Smooth muscle cell (in vitro differentiated cells): ENCODE measurements at regions not wholly inside any gene's neighbourhood (a gene's known extent, or its start where the extent isn't known, plus 50 kb on each side); places are given as distances from the start of the nearest gene placed in this dataset.
"Not testable (repeated sequence)": the region's sequence is repeated elsewhere in the genome, so short reads cannot be mapped to it uniquely, and the experiment has no call there.

Source experiments
- DNase-seq: peaks from one replicate; lab custom pipeline; 2025; ENCODE audit not compliant: unreplicated experiment; lab: John Stamatoyannopoulos, UW
- H2AFZ ChIP-seq: fragments of 200-600 bp; sonication (generic); 2 replicates; pipeline ENCODE4 v1.6.0; 2016; ENCODE audit warnings: antibody characterized with exemption, low read depth, mild to moderate bottlenecking
- H3F3A ChIP-seq: fragments of 200-600 bp; sonication (generic); 2 replicates; pipeline ENCODE4 v1.6.0; 2017; ENCODE audit warnings: antibody characterized with exemption, low read depth
- H3K27ac ChIP-seq: fragments of 200-600 bp; sonication (generic); 2 replicates; pipeline ENCODE4 v1.5.1; 2016; ENCODE audit warnings: low read depth, mild to moderate bottlenecking
- H3K27me3 ChIP-seq: fragments of 200-600 bp; sonication (generic); 2 replicates; pipeline ENCODE4 v1.6.1; 2016; ENCODE audit warnings: low read depth, mild to moderate bottlenecking
- H3K36me3 ChIP-seq: fragments of 200-600 bp; sonication (generic); 2 replicates; pipeline ENCODE4 v1.5.1; 2016; ENCODE audit warnings: low read depth
- H3K4me1 ChIP-seq: fragments of 200-600 bp; sonication (generic); 2 replicates; pipeline ENCODE4 v1.5.1; 2016; ENCODE audit warnings: low read depth
- H3K4me2 ChIP-seq: fragments of 200-600 bp; sonication (generic); 2 replicates; pipeline ENCODE4 v1.6.0; 2016; ENCODE audit warnings: mild to moderate bottlenecking
- H3K4me3 ChIP-seq: fragments of 200-600 bp; sonication (generic); 2 replicates; pipeline ENCODE4 v1.5.1; 2016; ENCODE audit warnings: mild to moderate bottlenecking
- H3K79me2 ChIP-seq: fragments of 200-600 bp; sonication (generic); 2 replicates; pipeline ENCODE4 v1.6.0; 2016; ENCODE audit warnings: low read depth, mild to moderate bottlenecking
- H3K9ac ChIP-seq: fragments of 200-600 bp; sonication (generic); 2 replicates; pipeline ENCODE4 v1.6.0; 2016; ENCODE audit warnings: low read depth
- H3K9me3 ChIP-seq: fragments of 200-600 bp; sonication (generic); replicated peaks from 2 replicates; pipeline ENCODE4 v1.5.1; 2016; ENCODE audit warnings: low read depth
- H4K20me1 ChIP-seq: fragments of 200-600 bp; sonication (generic); 2 replicates; pipeline ENCODE4 v1.6.0; 2016; ENCODE audit warnings: low read depth
- WGBS: methylation state at CpG from one replicate; pipeline ENCODE4 v1.1.7; 2016; ENCODE audit warnings: low lambda C conversion rate; 5-methylcytosine and 5-hydroxymethylcytosine counted together
- TF ChIP-seq, protein P1 (sequence below): fragments of 200-600 bp; sonication (generic); IDR thresholded peaks from 2 replicates; pipeline ENCODE4 v1.5.1; 2017; ENCODE audit warnings: borderline replicate concordance, mild to moderate bottlenecking, antibody characterized with exemption; ENCODE audit not compliant: insufficient read depth, poor library complexity, severe bottlenecking

DNA sequence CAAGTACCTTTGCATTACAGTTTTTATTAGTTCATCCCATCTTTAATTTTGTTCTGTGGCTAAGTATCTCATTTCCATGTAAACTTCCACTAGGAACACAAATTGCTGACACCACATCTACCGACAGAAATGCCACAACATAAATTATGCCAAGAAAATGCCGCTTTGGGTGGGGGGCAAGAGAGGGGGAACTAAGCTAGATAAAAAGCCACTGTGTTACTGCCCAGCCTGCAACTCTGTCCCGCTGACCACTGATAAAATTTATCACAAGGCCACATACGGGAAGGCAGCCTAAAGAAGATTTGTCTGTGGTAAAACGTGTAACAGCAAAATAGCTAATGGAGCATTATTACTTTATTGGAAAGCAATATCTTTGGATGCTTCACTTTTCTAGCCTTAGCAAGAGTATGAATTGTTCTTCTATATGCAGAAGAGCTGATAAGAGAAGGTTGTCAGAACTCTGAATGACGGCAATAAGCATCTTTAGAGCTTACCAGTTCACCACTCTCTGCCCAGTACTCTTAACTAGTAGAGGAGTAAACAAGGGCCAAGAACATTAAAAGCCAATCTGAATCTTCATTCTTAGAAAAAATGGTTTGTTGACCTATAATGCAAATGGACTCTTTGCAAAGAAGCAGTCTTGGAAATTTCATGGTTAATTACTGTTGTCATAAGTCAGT, 172.2 kb upstream of the MEF2C start:
- Histone ChIP-seq H3K4me3 (no peak overlapping the region), H3K36me3 (no peaks in the 10 kb centered on the region), H3F3A (no peaks in the 10 kb centered on the region), H3K27ac (no peak overlapping the region), H3K27me3 (no peaks in the 10 kb centered on the region), H3K4me2 (no peak overlapping the region), H2AFZ (no peak overlapping the region), H4K20me1 (no peaks in the 10 kb centered on the region), H3K9ac (no peak overlapping the region), H3K4me1 (no peaks in the 10 kb centered on the region), H3K79me2 (no peaks in the 10 kb centered on the region), H3K9me3 (no peaks in the 10 kb centered on the region)
- no peak for DNase-seq
- WGBS = 76% methylated on average over 6 of the region's 6 CpGs
- TF ChIP-seq, protein P1, sequence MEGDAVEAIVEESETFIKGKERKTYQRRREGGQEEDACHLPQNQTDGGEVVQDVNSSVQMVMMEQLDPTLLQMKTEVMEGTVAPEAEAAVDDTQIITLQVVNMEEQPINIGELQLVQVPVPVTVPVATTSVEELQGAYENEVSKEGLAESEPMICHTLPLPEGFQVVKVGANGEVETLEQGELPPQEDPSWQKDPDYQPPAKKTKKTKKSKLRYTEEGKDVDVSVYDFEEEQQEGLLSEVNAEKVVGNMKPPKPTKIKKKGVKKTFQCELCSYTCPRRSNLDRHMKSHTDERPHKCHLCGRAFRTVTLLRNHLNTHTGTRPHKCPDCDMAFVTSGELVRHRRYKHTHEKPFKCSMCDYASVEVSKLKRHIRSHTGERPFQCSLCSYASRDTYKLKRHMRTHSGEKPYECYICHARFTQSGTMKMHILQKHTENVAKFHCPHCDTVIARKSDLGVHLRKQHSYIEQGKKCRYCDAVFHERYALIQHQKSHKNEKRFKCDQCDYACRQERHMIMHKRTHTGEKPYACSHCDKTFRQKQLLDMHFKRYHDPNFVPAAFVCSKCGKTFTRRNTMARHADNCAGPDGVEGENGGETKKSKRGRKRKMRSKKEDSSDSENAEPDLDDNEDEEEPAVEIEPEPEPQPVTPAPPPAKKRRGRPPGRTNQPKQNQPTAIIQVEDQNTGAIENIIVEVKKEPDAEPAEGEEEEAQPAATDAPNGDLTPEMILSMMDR = no peak

DNA sequence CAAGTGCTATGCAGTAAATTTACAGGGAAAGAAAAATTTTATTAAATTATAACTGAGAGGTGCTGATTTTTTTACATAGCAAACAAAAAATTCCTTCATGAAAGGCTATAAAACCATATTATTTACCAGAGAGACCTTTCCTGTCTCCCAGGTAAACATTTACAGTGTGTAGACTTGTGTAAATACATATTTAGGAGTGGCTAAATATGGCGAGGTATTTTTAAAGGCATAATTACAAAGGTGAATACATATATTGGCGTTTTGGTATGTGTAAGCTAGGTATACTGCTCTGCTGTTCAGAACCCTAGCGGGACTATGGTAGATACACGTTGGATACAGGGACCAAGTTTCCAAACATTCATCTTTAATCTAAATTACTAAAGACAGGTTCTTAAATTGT, 170.6 kb upstream of the MEF2C start:
- no peaks in the 10 kb centered on the region for H3F3A ChIP-seq
- no peak for DNase-seq
- H3K9me3 ChIP-seq = no peaks in the 10 kb centered on the region
- H3K4me2 ChIP-seq = no peak overlapping the region
- H3K4me1 ChIP-seq = no peaks in the 10 kb centered on the region
- 92% methylated on average over 4 of the region's 4 CpGs for WGBS
- H4K20me1 ChIP-seq = no peaks in the 10 kb centered on the region
- no peak overlapping the region for H3K4me3 ChIP-seq
- H2AFZ ChIP-seq = no peak overlapping the region
- no peaks in the 10 kb centered on the region for H3K36me3 ChIP-seq
- H3K27ac ChIP-seq = no peak overlapping the region
- no peaks in the 10 kb centered on the region for H3K79me2 ChIP-seq
- TF ChIP-seq, protein P1 = no peak
- H3K27me3 ChIP-seq = no peaks in the 10 kb centered on the region
- no peak overlapping the region for H3K9ac ChIP-seq

DNA sequence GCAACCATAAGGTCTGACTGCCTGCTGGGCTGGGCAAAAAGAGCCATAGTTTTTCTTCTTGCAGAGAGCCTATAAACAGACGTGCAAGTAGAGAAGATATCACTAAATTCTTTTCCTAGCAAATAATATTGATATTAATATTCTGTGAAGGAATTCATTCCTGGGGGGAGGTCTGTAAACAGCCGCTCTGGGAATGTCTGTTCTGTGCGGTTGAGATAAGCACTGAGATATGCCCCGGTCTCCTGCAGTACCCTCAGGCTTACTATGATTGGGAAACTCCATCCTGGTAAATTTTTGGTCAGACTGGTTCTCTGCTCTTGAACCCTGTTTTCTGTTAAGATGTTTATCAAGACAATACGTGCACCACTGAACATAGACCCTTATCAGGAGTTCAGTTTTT, 167.1 kb upstream of the MEF2C start:
- WGBS = 95% methylated on average over 5 of the region's 5 CpGs

DNA sequence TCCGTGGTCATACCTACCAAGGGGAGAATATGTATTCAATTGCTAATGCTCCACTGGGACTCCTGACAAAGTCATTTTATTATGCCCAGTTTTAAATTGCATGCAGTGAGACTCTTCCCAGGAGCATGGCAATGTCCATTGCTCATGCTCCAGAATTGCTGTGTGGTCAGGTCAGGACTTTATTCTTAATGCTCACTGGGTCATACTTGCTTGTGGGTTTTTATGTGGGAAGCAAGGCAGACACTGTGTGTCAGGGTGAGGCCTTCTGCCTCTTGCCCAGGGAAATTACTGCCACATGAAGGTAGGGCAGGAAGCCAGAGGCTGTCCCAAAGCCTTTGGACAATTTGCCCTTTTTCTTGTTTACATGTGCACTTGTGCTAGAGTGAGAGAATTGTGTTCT, 164.6 kb upstream of the MEF2C start:
- H3K27ac ChIP-seq = peak overlapping the region; percentile 58
- no peaks in the 10 kb centered on the region for H3K4me1 ChIP-seq
- H2AFZ ChIP-seq = no peak overlapping the region
- no peaks in the 10 kb centered on the region for H3K27me3 ChIP-seq
- H4K20me1 ChIP-seq = no peaks in the 10 kb centered on the region
- no peaks in the 10 kb centered on the region for H3K9me3 ChIP-seq
- TF ChIP-seq, protein P1 = no peak
- H3K9ac ChIP-seq = no peak overlapping the region
- no peak for DNase-seq
- H3F3A ChIP-seq = peaks cover 3% of the 10 kb centered on the region
- H3K4me2 ChIP-seq = peak overlapping the region; percentile 65
- no peak overlapping the region for H3K4me3 ChIP-seq
- H3K36me3 ChIP-seq = no peaks in the 10 kb centered on the region
- no peaks in the 10 kb centered on the region for H3K79me2 ChIP-seq
- WGBS = 48% methylated on average over 1 of the region's 1 CpG

More for the DNA sequence above, 167.1 kb upstream of the MEF2C start:
- H3K4me3 ChIP-seq, DNase-seq, H4K20me1 ChIP-seq, H3K36me3 ChIP-seq, H3K27me3 ChIP-seq, H3K79me2 ChIP-seq, H3K27ac ChIP-seq, H3K4me2 ChIP-seq, H2AFZ ChIP-seq, H3F3A ChIP-seq, H3K9ac ChIP-seq, H3K9me3 ChIP-seq, H3K4me1 ChIP-seq: not testable (repeated sequence)
